ENCODE measurements at regions not wholly inside any gene's neighbourhood (a gene's known extent, or its start where the extent isn't known, plus 50 kb on each side); places are given as distances from the start of the nearest gene placed in this dataset.
"Not testable (repeated sequence)": the region's sequence is repeated elsewhere in the genome, so short reads cannot be mapped to it uniquely, and the experiment has no call there.

DNA sequence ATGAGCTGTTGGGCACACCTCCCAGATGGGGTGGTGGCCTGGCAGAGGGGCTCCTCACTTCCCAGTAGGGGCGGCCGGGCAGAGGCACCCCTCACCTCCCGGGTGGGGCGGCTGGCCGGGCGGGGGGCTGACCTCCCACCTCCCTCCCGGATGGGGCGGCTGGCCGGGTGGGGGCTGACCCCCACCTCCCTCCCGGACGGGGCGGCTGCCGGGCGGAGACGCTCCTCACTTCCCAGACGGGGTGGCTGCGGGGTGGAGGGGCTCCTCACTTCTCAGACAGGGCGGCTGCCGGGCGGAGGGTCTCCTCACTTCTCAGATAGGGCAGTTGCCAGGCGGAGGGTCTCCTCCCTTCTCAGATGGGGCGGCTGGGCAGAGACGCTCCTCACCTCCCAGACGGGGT lies 820.0 kb downstream of the ZPLD1 start:
- TF ChIP-seq, protein P1, sequence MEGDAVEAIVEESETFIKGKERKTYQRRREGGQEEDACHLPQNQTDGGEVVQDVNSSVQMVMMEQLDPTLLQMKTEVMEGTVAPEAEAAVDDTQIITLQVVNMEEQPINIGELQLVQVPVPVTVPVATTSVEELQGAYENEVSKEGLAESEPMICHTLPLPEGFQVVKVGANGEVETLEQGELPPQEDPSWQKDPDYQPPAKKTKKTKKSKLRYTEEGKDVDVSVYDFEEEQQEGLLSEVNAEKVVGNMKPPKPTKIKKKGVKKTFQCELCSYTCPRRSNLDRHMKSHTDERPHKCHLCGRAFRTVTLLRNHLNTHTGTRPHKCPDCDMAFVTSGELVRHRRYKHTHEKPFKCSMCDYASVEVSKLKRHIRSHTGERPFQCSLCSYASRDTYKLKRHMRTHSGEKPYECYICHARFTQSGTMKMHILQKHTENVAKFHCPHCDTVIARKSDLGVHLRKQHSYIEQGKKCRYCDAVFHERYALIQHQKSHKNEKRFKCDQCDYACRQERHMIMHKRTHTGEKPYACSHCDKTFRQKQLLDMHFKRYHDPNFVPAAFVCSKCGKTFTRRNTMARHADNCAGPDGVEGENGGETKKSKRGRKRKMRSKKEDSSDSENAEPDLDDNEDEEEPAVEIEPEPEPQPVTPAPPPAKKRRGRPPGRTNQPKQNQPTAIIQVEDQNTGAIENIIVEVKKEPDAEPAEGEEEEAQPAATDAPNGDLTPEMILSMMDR (IDR thresholded peaks at IDR 0.05): not testable (repeated sequence)
- TF ChIP-seq ZFX (IDR thresholded peaks at IDR 0.05; ENCODE audit: borderline replicate concordance): not testable (repeated sequence)

Data from 22Rv1 (cell line).